Mucosa of rectum (tissue), 2 donors: ENCODE measurements at regions not wholly inside any gene's neighbourhood (a gene's known extent, or its start where the extent isn't known, plus 50 kb on each side); places are given as distances from the start of the nearest gene placed in this dataset.
"Not testable (repeated sequence)": the region's sequence is repeated elsewhere in the genome, so short reads cannot be mapped to it uniquely, and the experiment has no call there.

Source experiments
- H3K27ac ChIP-seq, 2 donors: one replicate each; pipeline ENCODE4 v1.7.0; 2013; ENCODE audit warnings: inconsistent platforms in 2 of 2, low read depth in 2 of 2, low read length in 2 of 2
- H3K27me3 ChIP-seq, 2 donors: one replicate each; pipeline ENCODE4 v1.7.0; 2013; ENCODE audit warnings: low read length in 2 of 2; ENCODE audit not compliant: control insufficient read depth in 2 of 2, insufficient read depth in 2 of 2
- H3K36me3 ChIP-seq, 2 donors: one replicate each; pipeline ENCODE4 v1.7.0; 2013; ENCODE audit warnings: low read length in 2 of 2; ENCODE audit not compliant: control insufficient read depth in 2 of 2, insufficient read depth in 2 of 2
- H3K4me1 ChIP-seq, 2 donors: one replicate each; pipeline ENCODE4 v1.7.0; 2013; ENCODE audit warnings: low read length in 2 of 2, mild to moderate bottlenecking in 1 of 2; ENCODE audit not compliant: control insufficient read depth in 2 of 2, insufficient read depth in 2 of 2
- H3K4me3 ChIP-seq, 2 donors: one replicate each; pipeline ENCODE4 v1.7.0; 2013; ENCODE audit warnings: low read length in 2 of 2
- H3K9ac ChIP-seq, 2 donors: one replicate each; pipeline ENCODE4 v1.7.0; 2013; ENCODE audit warnings: low read length in 2 of 2, low read depth in 1 of 2, mild to moderate bottlenecking in 1 of 2
- H3K9me3 ChIP-seq, 2 donors: one replicate each; pipeline ENCODE4 v1.7.0; 2013; ENCODE audit warnings: low read length in 2 of 2; ENCODE audit not compliant: control insufficient read depth in 2 of 2
- donor health status: healthy.
- donor health status: Normal muscosa, but diverticular disease.

- Histone ChIP-seq H3K27ac (no peak overlapping the region), H3K9ac (no peak overlapping the region), H3K27me3 (no peaks in the 10 kb centered on the region), H3K36me3 (no peaks in the 10 kb centered on the region), H3K4me3 (no peak overlapping the region), H3K4me1 (no peaks in the 10 kb centered on the region), H3K9me3 (no peaks in the 10 kb centered on the region)
These were observed 1211.4 kb upstream of the FAM98A start for GRCh38 chr2:34810456-34810855.

- Histone ChIP-seq H3K9me3 (no peaks in the 10 kb centered on the region), H3K4me3 (no peak overlapping the region), H3K9ac (no peak overlapping the region), H3K27me3 (no peaks in the 10 kb centered on the region), H3K27ac (no peak overlapping the region), H3K36me3 (no peaks in the 10 kb centered on the region), H3K4me1 (no peaks in the 10 kb centered on the region)
These were observed 1209.3 kb upstream of the FAM98A start for GRCh38 chr2:34808426-34808825.

- Histone ChIP-seq H3K9me3 (no peaks in the 10 kb centered on the region), H3K4me1 (no peaks in the 10 kb centered on the region), H3K9ac (no peak overlapping the region), H3K4me3 (no peak overlapping the region), H3K36me3 (no peaks in the 10 kb centered on the region), H3K27me3 (no peaks in the 10 kb centered on the region), H3K27ac (no peak overlapping the region)
These were observed 1207.8 kb upstream of the FAM98A start for GRCh38 chr2:34806891-34807290.

GRCh38 chr2:34806396-34806795 lies 1207.3 kb upstream of the FAM98A start:
- Histone ChIP-seq H3K9me3 (no peaks in the 10 kb centered on the region), H3K27me3 (no peaks in the 10 kb centered on the region), H3K27ac (no peak overlapping the region), H3K36me3 (no peaks in the 10 kb centered on the region), H3K9ac (no peak overlapping the region), H3K4me3 (no peak overlapping the region), H3K4me1 (no peaks in the 10 kb centered on the region)

GRCh38 chr2:34799556-34799955 lies 1200.5 kb upstream of the FAM98A start:
- no peak overlapping the region for H3K9ac ChIP-seq
- H3K36me3 ChIP-seq: no peaks in the 10 kb centered on the region
- no peaks in the 10 kb centered on the region for H3K27me3 ChIP-seq
- H3K9me3 ChIP-seq: no peaks in the 10 kb centered on the region
- no peak overlapping the region for H3K4me3 ChIP-seq
- no peaks in the 10 kb centered on the region for H3K4me1 ChIP-seq
- no peak overlapping the region for H3K27ac ChIP-seq

GRCh38 chr2:34795586-34795985 lies 1196.5 kb upstream of the FAM98A start:
- H3K36me3 ChIP-seq, H3K4me3 ChIP-seq, H3K4me1 ChIP-seq, H3K9ac ChIP-seq, H3K27me3 ChIP-seq, H3K9me3 ChIP-seq, H3K27ac ChIP-seq: not testable (repeated sequence)

- no peak overlapping the region for H3K27ac ChIP-seq
- H3K36me3 ChIP-seq: no peaks in the 10 kb centered on the region
These were observed 1190.1 kb upstream of the FAM98A start for GRCh38 chr2:34789169-34789568.

GRCh38 chr2:34787341-34787740 lies 1188.2 kb upstream of the FAM98A start:
- H3K4me3 ChIP-seq: no peak overlapping the region
- no peaks in the 10 kb centered on the region for H3K9me3 ChIP-seq
- H3K27me3 ChIP-seq: no peaks in the 10 kb centered on the region
- no peak overlapping the region for H3K27ac ChIP-seq
- no peaks in the 10 kb centered on the region for H3K36me3 ChIP-seq
- H3K9ac ChIP-seq: no peak overlapping the region
- no peaks in the 10 kb centered on the region for H3K4me1 ChIP-seq

More at GRCh38 chr2:34789169-34789568, 1190.1 kb upstream of the FAM98A start:
- H3K4me1 ChIP-seq: no peaks in the 10 kb centered on the region
- no peaks in the 10 kb centered on the region for H3K9me3 ChIP-seq
- no peak overlapping the region for H3K9ac ChIP-seq
- H3K4me3 ChIP-seq: no peak overlapping the region
- H3K27me3 ChIP-seq: no peaks in the 10 kb centered on the region

- Histone ChIP-seq H3K9me3 (no peaks in the 10 kb centered on the region), H3K36me3 (no peaks in the 10 kb centered on the region), H3K9ac (no peak overlapping the region), H3K4me3 (no peak overlapping the region), H3K27ac (no peak overlapping the region), H3K4me1 (no peaks in the 10 kb centered on the region), H3K27me3 (no peaks in the 10 kb centered on the region)
These were observed 1186.2 kb upstream of the FAM98A start for GRCh38 chr2:34785206-34785785.

GRCh38 chr2:34784701-34785100 lies 1185.6 kb upstream of the FAM98A start:
- Histone ChIP-seq H3K4me3 (no peak overlapping the region), H3K4me1 (no peaks in the 10 kb centered on the region), H3K27ac (no peak overlapping the region), H3K36me3 (no peaks in the 10 kb centered on the region), H3K9ac (no peak overlapping the region), H3K9me3 (no peaks in the 10 kb centered on the region), H3K27me3 (no peaks in the 10 kb centered on the region)

GRCh38 chr2:34750742-34751141 lies 1151.6 kb upstream of the FAM98A start:
- not testable (repeated sequence) for H3K27ac ChIP-seq, H3K27me3 ChIP-seq, H3K4me1 ChIP-seq, H3K9ac ChIP-seq, H3K4me3 ChIP-seq, H3K36me3 ChIP-seq, H3K9me3 ChIP-seq
